NCI-H2029 (cell line): ENCODE measurements at regions not wholly inside any gene's neighbourhood (a gene's known extent, or its start where the extent isn't known, plus 50 kb on each side); places are given as distances from the start of the nearest gene placed in this dataset.

ENCODE experiments used
- DNase-seq: peaks from one replicate; lab custom pipeline; 2025; lab: John Stamatoyannopoulos, UW

- no peak for DNase-seq
Measured at GRCh38 chr4:184575306-184575705, 73.9 kb downstream of the CASP3 start.

DNA sequence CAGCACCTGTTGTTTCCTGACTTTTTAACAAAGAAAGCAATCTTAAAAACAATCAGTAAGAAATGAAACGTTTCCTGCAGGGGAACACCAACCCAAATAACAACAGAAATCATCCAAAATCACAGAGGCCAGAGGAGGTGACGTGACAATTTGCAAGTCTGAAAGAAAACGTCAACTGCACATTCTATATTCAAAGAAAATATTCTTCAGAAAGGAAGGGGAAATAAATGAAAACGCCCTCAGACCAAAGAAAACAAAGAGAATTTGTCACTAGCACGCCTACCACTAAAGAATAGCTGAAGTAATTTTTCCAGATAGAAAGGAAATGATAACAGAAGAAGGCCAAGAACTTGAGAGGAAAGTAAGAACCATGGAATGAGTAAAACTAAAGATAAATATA lies 74.4 kb downstream of the CASP3 start:
- no peak for DNase-seq

DNA sequence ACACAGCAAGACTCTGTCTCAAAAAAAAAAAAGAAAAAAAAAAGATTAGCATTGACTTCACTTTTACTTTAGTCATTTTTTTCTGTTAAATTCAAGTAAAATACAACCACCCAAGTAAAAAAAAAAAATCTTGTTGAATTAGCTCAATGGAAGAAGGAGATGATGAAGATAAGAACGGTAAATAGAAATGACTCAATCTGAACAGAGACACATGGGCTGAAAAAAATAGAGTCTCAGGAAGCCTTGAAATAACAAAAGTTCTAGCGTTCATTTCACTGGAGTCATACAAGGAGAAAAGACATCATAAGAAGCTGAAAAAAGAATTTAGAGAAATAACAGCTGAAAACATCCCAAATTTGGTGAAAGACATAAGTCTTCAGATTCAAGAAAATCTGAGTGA lies 75.5 kb downstream of the CASP3 start:
- no peak for DNase-seq

DNA sequence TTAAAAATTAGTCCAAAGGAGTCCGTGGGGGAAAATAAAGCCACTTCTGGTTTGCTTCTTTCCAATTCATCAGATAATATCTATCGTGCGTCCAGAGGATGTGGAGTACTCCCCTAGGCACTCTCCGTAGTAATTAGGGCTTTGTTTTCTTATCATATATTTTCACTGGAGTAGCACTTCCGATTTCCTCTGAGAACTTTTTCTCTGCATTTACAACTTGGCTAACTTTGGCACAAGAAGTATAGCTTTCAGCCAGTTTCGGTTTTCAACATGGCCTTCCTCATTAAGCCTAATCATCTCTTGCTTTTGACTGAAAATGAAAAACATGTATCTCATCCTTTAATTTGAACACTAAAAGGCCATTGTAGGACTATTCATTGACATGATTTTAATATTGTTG lies 80.5 kb downstream of the CASP3 start:
- no peak for DNase-seq

DNA sequence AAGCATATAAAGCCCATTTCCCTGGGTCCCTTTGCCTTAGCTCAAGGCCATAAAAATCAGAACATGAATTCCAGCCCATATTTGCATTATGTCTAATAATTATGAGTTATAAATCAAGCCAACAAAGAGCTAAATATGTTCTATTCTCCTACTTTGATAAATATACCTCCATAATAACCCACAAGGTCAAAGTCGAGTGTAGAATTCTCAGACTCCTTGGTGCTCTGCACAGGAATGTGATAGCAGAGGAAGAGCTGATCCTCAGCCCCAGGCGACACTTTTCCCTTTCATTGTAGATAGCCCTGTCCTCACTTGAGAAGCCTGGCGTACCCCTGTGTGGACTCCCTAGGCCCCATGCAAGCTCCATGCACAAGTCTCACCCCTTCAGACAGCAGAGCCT lies 85.6 kb downstream of the CASP3 start:
- no peak for DNase-seq

DNA sequence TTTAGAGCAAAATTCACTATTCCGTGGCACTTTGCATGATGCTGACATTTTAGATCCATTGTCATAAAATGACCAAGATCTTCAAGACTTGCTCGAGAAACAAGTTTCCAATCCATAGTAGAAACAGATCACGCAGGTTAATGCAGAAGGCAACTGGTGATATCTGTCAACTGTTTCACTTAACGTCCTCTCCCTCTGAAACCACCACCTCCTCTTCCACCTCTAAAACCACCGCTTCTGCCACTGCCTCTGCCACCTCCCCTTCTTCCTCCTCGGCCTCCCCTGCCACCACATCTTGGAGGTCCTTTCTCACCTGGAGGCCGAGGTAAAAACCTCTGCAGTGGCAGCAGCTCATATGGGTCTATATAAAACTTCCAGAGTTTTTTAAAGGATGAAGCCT lies 84.6 kb upstream of the IRF2 start:
- no peak for DNase-seq

DNA sequence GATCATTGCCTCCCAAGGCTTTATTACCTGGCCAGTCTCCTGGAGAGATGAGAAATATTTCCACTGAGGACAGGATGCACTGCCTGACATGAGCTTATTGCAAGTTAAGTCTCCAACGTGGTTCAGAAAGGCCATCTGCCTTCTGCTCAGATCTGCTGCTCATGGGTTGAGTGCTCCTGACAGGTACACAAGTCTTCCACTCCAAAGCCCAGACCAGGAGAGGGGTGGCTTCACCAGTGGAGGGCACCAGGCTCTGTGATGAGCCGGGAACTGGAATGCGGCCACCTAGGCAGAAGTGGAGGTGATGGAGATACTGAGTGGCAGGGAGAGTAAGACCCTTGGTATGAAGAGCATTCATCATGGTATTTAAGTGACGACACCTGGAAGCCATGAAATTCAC lies 79.5 kb upstream of the IRF2 start:
- DNase-seq, result no peak

DNA sequence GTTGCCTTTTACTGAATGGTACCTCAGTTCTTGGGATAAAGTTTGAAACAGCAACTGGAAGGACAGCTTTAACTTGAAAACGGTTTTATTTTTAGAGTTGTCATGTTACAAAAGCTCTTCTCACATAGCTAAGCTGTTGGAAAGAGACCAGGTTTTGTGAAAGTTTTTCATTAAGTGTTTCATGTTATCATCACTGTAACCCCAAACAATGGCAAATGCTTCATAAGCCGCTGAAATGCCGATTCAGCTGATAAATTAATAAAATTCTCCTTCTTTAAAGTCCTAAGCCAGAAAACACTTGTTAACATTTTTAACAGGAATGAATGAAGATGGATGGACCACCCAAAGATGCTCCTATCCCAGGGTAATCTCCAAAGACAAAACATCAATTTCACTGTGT lies 76.1 kb upstream of the IRF2 start:
- DNase-seq, result no peak

- DNase-seq, result no peak
Measured at GRCh38 chr4:184548648-184549341, 74.4 kb upstream of the IRF2 start.

GRCh38 chr4:184548316-184548647 lies 73.9 kb upstream of the IRF2 start:
- no peak for DNase-seq

DNA sequence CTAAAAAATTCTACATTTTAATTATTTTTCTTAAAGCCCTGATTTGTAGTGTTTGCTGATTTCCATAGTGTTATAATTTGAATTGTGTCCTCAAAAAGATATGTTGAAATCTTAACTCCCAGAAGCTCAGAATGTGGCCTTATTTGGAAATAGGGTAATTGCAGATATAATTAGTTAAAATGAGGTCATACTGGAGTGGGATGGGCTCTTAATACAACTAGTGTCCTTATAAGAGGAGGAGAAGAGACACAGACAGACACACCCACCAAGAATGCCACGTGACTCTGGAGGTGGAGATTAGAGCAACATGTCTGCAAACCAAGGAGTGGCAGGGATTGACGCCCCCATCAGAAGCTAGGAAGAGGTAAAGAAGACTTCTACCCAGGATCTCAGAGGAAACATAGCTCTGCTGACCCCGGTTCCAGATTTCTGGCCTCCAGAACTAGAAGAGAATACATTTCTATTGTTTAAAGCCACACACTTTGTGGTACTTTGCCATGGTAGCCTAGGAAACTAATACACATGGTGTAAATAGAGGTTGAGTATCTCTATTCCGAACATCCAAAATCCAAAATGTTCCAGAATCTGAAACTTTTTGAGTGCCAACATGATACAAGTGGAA lies 70.5 kb upstream of the IRF2 start:
- no peak for DNase-seq

DNA sequence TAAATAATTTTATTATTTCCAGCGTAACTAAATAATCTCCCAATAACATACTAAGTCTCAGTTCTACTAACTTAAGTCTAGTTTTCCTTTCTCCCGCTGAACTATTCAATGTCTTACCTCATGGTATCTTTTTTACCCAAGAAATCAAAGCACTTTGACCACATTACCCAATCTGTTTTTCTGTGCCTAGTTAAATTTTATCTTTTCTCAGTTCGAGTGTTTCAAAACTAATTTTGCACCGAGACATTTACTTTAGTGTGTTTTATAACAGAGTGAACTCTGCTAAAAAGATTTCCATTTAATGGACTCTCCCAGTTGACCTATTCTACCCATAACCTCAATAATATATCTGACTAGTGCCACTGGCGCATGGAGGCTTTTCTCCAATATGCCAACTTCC lies 67.6 kb upstream of the IRF2 start:
- no peak for DNase-seq

- DNase-seq, result no peak
Measured at GRCh38 chr4:184540307-184540706, 66.0 kb upstream of the IRF2 start.

DNA sequence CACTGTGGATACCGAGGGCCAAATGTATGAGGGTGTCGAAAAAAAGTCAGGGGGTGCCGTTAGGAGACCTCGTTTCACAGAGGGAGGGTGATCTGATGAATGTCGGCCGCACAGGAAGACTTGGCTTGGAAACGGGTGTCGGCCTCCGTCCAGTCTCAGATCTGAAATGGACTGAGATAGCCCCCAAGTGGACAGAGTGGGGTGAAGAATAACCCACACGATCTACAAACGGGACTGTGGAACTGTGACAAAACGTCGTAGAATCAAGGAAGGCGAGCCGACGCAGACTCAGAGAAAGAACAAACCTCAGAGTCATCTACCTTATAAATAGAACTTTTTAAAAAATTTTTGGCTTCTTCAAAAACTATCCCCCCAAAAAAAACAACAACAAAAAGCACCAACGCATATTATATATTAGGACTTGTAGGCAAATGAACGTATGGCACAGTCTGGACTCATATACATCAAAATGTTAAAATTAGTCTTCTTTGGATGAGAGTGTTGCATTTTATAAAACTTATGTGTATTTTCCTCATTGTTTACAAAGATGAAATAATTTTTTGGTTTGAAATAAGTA lies 63.8 kb upstream of the IRF2 start:
- DNase-seq, result peak; percentile 57

- DNase-seq, result peak; percentile 86
Measured at GRCh38 chr4:184537269-184538022, 63.1 kb upstream of the IRF2 start.

DNA sequence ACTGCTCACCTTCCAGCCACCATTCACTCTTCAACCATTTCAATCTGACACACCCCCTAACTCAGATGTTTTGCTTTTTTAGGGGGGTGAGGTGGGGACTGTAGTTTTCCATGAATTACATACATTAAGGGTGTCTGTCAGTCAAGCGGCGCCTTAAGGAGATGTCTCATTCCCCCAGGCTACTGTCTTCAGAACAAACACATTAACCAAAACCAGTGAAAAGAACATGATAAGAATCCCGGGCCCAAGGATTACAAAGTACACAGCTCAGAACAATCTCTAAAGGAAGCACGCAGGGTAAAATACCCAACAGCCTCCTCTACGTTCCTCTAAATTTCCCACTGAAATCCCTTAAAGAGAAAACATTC lies 62.5 kb upstream of the IRF2 start:
- no peak for DNase-seq

GRCh38 chr4:184536065-184536880 lies 61.9 kb upstream of the IRF2 start:
- DNase-seq, result no peak

DNA sequence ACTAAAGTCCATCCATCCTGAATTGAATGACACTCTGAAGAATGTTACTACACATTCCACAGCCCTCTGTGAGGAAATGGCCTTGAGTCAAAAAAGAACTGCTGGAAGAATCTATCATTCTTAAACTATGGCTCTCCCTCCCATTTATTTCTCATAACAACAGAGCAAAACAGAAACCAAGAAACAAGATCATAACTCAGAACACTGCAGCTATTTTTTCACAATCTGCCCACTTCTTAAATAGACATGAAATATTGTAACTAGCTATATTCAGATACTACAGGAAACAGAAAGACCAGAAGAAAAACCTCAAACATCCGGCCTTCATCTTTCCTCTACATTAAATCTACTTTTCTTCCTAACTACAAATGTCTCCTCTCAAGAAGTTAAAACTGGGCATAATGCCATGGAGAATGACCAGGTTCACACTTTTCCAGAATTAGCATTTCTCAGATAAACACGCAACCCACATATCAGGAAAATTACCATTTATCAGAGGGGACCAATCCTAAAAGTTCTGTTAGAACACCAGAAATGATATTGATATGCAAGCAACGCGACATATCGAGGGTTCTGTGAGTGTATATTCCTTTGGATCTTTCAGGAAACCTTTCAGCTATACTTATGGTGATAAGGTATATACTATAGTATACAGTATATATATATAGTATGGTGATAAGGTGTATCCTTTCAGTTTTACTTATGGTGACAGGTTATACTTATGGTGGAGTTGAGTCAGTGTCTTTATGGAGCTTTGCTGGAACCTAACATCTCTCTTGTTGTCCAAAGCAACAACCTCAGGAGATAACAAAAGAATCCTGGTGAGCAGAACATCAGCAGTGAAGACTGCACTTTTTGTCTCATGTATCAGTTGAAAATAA lies 60.4 kb upstream of the IRF2 start:
- DNase-seq, result no peak

DNA sequence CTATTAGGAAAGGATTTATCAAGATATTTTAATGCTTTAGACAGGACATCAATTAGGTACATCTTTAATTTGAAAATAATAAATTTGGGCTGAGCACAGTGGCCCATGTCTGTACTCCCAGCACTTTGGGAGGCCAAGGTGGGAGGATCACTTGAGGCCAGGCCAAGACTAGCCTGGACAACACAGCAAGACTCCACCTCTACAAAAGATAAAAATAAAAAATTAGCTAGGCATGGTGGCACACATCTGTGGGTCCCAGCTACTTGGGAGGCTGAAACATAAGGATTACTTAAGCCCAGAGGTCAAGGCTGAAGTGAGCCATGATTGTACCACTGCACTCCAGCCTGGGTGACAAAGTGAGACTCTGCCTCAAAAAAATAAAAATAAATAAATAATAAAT lies 59.6 kb upstream of the IRF2 start:
- no peak for DNase-seq

- no peak for DNase-seq
Measured at GRCh38 chr4:184531008-184531407, 56.7 kb upstream of the IRF2 start.

- no peak for DNase-seq
Measured at GRCh38 chr4:184529283-184529682, 54.9 kb upstream of the IRF2 start.
